BLaER1 treated with 17β-estradiol and CSF1 and Interleukin-3, amounts not matched to agents 10 nM and 100 nM (cell line): ENCODE measurements at regions not wholly inside any gene's neighbourhood (a gene's known extent, or its start where the extent isn't known, plus 50 kb on each side); places are given as distances from the start of the nearest gene placed in this dataset.

Source experiments
- H3K27ac ChIP-seq, 11 experiments: shearing (Covaris generic); formaldehyde crosslinking; 2 replicates each; pipeline ENCODE4 v1.8.1; 2022
- H3K27me3 ChIP-seq, 11 experiments: shearing (Covaris generic); formaldehyde crosslinking; 2 replicates each; pipeline ENCODE4 v1.8.1; 2022
- H3K36me3 ChIP-seq, 11 experiments: shearing (Covaris generic); formaldehyde crosslinking; 2 replicates each; pipeline ENCODE4 v1.8.1; 2022
- H3K4me1 ChIP-seq, 10 experiments: shearing (Covaris generic); formaldehyde crosslinking; 2 replicates each; pipeline ENCODE4 v1.8.1; 2022
- H3K4me2 ChIP-seq, 11 experiments: shearing (Covaris generic); formaldehyde crosslinking; 2 replicates each; pipeline ENCODE4 v1.8.1; 2022
- H3K4me3 ChIP-seq, 10 experiments: shearing (Covaris generic); formaldehyde crosslinking; 2 replicates each; pipeline ENCODE4 v1.8.1; 2022
- H3K9ac ChIP-seq, 11 experiments: shearing (Covaris generic); formaldehyde crosslinking; 2 replicates each; pipeline ENCODE4 v1.8.1; 2022
- H3K9me3 ChIP-seq, 11 experiments: shearing (Covaris generic); formaldehyde crosslinking; replicated peaks in 1 of 11; 2 replicates each; pipeline ENCODE4 v1.8.1; 2022
- H4K20me1 ChIP-seq, 11 experiments: shearing (Covaris generic); formaldehyde crosslinking; 2 replicates each; pipeline ENCODE4 v1.8.1; 2022
- Cebpa-rat ChIP-seq, 11 experiments: shearing (Covaris generic); IDR thresholded peaks; 2 replicates each; pipeline ENCODE4 v1.8.1; 2022

GRCh38 chr10:57844387-57844998 is 423.2 kb downstream of the IPMK start:
- Histone ChIP-seq H4K20me1 (no peaks in the 10 kb centered on the region), H3K36me3 (no peaks in the 10 kb centered on the region), H3K9ac (no peak overlapping the region), H3K4me2 (no peak overlapping the region), H3K4me1 (no peaks in the 10 kb centered on the region), H3K9me3 (peaks cover 0 to 21% (median 14%) of the 10 kb centered on the region in 11 experiments; a peak in 19 of 22 replicates), H3K27ac (no peak overlapping the region), H3K4me3 (no peak overlapping the region), H3K27me3 (no peaks in the 10 kb centered on the region)
- no peak for TF ChIP-seq Cebpa-rat (IDR thresholded peaks at IDR 0.05)

GRCh38 chr10:57830877-57831560 is 436.7 kb downstream of the IPMK start:
- H4K20me1 ChIP-seq: no peaks in the 10 kb centered on the region

GRCh38 chr10:57825015-57825414 is 442.7 kb downstream of the IPMK start:
- Histone ChIP-seq H3K36me3 (no peaks in the 10 kb centered on the region), H3K27ac (no peak overlapping the region), H3K4me3 (no peak overlapping the region), H3K4me2 (no peak overlapping the region), H3K27me3 (no peaks in the 10 kb centered on the region), H3K4me1 (no peaks in the 10 kb centered on the region), H4K20me1 (no peaks in the 10 kb centered on the region), H3K9me3 (no peaks in the 10 kb centered on the region), H3K9ac (no peak overlapping the region)
- TF ChIP-seq Cebpa-rat (IDR thresholded peaks at IDR 0.05): no peak

More at GRCh38 chr10:57830877-57831560, 436.7 kb downstream of the IPMK start:
- Histone ChIP-seq H3K4me1 (no peaks in the 10 kb centered on the region), H3K4me3 (no peak overlapping the region), H3K27ac (no peak overlapping the region), H3K4me2 (no peak overlapping the region), H3K36me3 (no peaks in the 10 kb centered on the region), H3K27me3 (no peaks in the 10 kb centered on the region), H3K9me3 (no peaks in the 10 kb centered on the region; a peak in 1 of 22 replicates), H3K9ac (no peak overlapping the region)
- no peak for TF ChIP-seq Cebpa-rat (IDR thresholded peaks at IDR 0.05)

GRCh38 chr10:57823398-57823797 is 444.3 kb downstream of the IPMK start:
- Histone ChIP-seq H4K20me1 (no peaks in the 10 kb centered on the region), H3K4me2 (no peak overlapping the region), H3K36me3 (no peaks in the 10 kb centered on the region), H3K4me3 (no peak overlapping the region), H3K27ac (no peak overlapping the region), H3K9me3 (no peaks in the 10 kb centered on the region), H3K9ac (no peak overlapping the region), H3K4me1 (no peaks in the 10 kb centered on the region), H3K27me3 (no peaks in the 10 kb centered on the region)
- no peak for TF ChIP-seq Cebpa-rat (IDR thresholded peaks at IDR 0.05)

GRCh38 chr10:57822965-57823364 is 444.7 kb downstream of the IPMK start:
- Histone ChIP-seq H3K9me3 (no peaks in the 10 kb centered on the region), H3K4me2 (no peak overlapping the region), H3K36me3 (no peaks in the 10 kb centered on the region), H3K27me3 (no peaks in the 10 kb centered on the region), H3K27ac (no peak overlapping the region), H3K4me1 (no peaks in the 10 kb centered on the region), H4K20me1 (no peaks in the 10 kb centered on the region), H3K4me3 (no peak overlapping the region), H3K9ac (no peak overlapping the region)
- no peak for TF ChIP-seq Cebpa-rat (IDR thresholded peaks at IDR 0.05)

GRCh38 chr10:57818522-57818921 is 449.2 kb downstream of the IPMK start:
- Histone ChIP-seq H3K9ac (no peak overlapping the region), H3K9me3 (no peaks in the 10 kb centered on the region), H3K36me3 (no peaks in the 10 kb centered on the region), H3K4me3 (no peak overlapping the region), H3K27me3 (no peaks in the 10 kb centered on the region), H3K4me1 (no peaks in the 10 kb centered on the region), H3K27ac (no peak overlapping the region), H3K4me2 (no peak overlapping the region), H4K20me1 (no peaks in the 10 kb centered on the region)
- TF ChIP-seq Cebpa-rat (IDR thresholded peaks at IDR 0.05): no peak

GRCh38 chr10:57817741-57818140 is 450.0 kb downstream of the IPMK start:
- Histone ChIP-seq H3K36me3 (no peaks in the 10 kb centered on the region), H3K9ac (no peak overlapping the region), H4K20me1 (no peaks in the 10 kb centered on the region), H3K4me2 (no peak overlapping the region), H3K27ac (no peak overlapping the region), H3K4me1 (no peaks in the 10 kb centered on the region), H3K27me3 (no peaks in the 10 kb centered on the region), H3K9me3 (no peaks in the 10 kb centered on the region), H3K4me3 (no peak overlapping the region)
- TF ChIP-seq Cebpa-rat (IDR thresholded peaks at IDR 0.05): no peak

- TF ChIP-seq Cebpa-rat (IDR thresholded peaks at IDR 0.05): no peak
- no peaks in the 10 kb centered on the region for H4K20me1 ChIP-seq
- no peak overlapping the region for H3K9ac ChIP-seq
- no peaks in the 10 kb centered on the region for H3K27me3 ChIP-seq
- H3K36me3 ChIP-seq: no peaks in the 10 kb centered on the region
- no peak overlapping the region for H3K4me3 ChIP-seq
- no peak overlapping the region for H3K27ac ChIP-seq
- no peaks in the 10 kb centered on the region for H3K4me1 ChIP-seq
- no peak overlapping the region for H3K4me2 ChIP-seq
- no peaks in the 10 kb centered on the region for H3K9me3 ChIP-seq
Observed at GRCh38 chr10:57815949-57816348, 451.7 kb downstream of the IPMK start.

GRCh38 chr10:57809961-57810360 is 457.7 kb downstream of the IPMK start:
- H3K4me1 ChIP-seq: no peaks in the 10 kb centered on the region
- H3K4me2 ChIP-seq: no peak overlapping the region
- H3K27me3 ChIP-seq: no peaks in the 10 kb centered on the region
- H3K4me3 ChIP-seq: no peak overlapping the region
- no peaks in the 10 kb centered on the region for H4K20me1 ChIP-seq
- no peak for TF ChIP-seq Cebpa-rat (IDR thresholded peaks at IDR 0.05)
- H3K36me3 ChIP-seq: no peaks in the 10 kb centered on the region
- H3K27ac ChIP-seq: no peak overlapping the region
- no peaks in the 10 kb centered on the region for H3K9me3 ChIP-seq
- no peak overlapping the region for H3K9ac ChIP-seq

GRCh38 chr10:57807906-57808305 is 459.8 kb downstream of the IPMK start:
- TF ChIP-seq Cebpa-rat (IDR thresholded peaks at IDR 0.05): no peak
- H3K27ac ChIP-seq: no peak overlapping the region
- no peaks in the 10 kb centered on the region for H4K20me1 ChIP-seq
- H3K4me2 ChIP-seq: no peak overlapping the region
- no peak overlapping the region for H3K4me3 ChIP-seq
- H3K27me3 ChIP-seq: no peaks in the 10 kb centered on the region
- no peaks in the 10 kb centered on the region for H3K4me1 ChIP-seq
- no peaks in the 10 kb centered on the region for H3K36me3 ChIP-seq
- H3K9me3 ChIP-seq: no peaks in the 10 kb centered on the region
- H3K9ac ChIP-seq: no peak overlapping the region
